Hypothalamus (tissue), 51 donors: ENCODE measurements at regions not wholly inside any gene's neighbourhood (a gene's known extent, or its start where the extent isn't known, plus 50 kb on each side); places are given as distances from the start of the nearest gene placed in this dataset.

ENCODE experiments used
- DNase-seq, 51 donors: peaks; one replicate each; lab custom pipeline; 2025; lab: John Stamatoyannopoulos, UW

GRCh38 chr9:108316066-108316465, 539.7 kb downstream of the ACTL7B start:
- no peak for DNase-seq

DNA sequence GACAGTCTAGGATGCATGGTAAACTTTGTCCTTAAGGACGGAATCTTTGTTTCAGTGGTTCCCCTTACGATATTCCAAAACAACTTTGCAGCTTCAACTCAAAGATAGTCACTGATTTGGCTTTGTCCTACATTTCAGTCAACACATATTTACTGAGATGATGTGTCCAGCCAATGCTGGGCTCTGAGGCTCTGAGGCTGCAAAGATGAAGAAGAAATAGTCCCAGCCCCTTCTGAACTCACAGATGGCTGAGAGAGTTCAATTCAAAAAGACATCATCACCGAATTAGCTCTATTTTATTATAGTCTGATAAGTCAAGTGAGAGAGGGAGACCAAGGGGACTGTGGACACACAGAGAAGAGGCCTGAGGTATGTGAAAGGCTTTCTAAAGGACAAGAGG, 544.0 kb downstream of the ACTL7B start:
- no peak for DNase-seq

DNA sequence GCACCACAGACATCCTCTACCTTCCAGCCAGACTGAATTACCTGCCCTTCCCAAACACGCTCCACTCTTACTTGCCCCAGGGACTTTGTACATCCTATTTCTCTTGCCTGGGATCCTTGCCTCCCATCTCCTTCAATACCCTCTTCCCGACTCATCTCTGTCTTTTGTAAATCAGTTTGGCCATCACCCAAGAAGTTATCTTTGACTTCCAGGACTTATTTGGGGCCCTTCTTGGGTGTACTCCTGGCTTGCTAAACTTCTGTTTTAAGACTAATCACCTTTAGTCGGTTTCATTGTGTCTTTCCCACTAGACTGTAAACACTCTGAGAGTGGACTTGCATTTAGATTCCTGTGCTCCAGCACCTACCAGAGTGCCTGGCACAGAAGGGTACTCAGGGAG, 545.6 kb downstream of the ACTL7B start:
- DNase-seq = no peak

DNA sequence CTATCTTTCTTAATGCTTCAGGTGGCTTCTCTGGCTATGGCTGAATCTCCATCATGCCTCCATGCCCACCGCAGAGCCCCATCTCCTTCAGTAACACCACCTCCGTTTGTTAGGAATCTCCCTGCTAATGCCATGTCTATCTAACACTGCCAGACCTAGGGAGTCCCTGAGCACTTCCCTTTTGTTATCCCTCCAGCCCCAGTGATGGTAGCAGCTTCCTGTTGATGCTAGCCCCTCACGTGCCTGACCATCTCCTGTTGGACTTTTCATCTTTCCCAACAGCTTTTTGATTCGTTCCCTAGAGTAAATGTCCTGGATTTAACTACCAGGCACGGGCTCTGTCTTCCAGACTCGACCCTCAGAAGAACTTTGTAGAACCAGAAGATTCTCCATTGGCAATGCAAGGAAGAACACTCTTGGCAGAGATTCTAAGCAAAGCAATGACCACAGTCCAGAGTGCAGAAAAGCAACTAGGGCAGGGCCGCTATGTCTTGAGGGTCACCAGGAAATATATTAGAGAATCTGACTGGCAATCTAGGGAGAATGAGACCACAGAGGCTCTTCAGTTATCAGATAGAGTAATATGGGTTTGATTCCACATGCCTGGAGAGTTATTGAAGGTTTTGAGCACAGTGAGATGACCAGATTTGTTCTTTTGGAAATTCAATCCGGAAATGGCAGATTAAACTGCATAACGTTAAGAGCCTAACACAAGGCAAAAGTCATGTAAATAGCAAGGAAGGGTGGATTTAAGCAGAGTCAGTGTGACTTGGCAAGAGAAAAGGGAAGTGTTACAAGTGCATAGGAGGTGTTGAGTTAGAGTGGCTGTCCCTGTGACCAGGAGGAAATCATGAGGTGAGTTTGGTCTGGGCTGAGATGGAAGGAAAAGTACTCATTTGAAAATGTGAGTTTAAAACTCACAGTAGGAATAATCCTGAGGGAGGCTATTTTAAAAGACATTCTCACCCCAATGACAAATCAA, 555.2 kb downstream of the ACTL7B start:
- no peak for DNase-seq

DNA sequence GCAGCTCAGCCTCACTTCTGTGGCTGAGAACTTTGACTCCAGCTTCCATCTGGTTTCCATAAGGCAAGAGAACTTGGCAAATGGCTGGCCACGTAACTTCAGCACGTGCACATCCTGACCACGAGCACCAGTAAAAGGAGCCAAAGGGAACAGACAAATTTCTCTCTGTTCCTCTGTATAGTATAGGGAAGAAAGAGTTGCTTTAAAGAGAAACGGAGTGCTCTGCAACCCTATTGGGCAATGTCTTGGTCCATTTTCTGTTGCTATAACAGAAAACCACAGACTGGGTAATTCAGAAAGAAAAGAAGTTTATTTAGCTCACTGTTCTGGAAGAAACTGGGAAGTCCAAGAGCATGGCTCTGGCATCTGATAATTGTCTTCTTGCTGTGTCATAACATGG, 558.7 kb downstream of the ACTL7B start:
- DNase-seq = peak in 2 of 51 donors; percentile 3 to 7

- DNase-seq = no peak
Measured at GRCh38 chr9:108296056-108296455, 559.7 kb downstream of the ACTL7B start.

DNA sequence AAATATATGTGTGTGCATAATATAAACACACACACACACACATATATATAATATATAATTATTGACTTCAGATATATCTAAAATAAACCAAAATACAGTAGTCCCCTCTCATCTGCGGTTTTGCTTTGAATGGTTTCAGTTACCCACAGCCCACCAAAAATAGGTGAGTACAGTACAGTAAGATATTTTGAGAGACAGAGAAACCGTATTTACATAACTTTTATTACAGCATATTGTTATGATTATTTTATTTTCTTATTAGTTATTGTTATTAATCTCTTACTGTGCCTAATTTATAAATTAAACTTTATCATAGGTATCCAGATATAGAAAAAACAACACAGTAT, 564.2 kb downstream of the ACTL7B start:
- DNase-seq = no peak

GRCh38 chr9:108290839-108291585, 564.8 kb downstream of the ACTL7B start:
- DNase-seq = no peak

DNA sequence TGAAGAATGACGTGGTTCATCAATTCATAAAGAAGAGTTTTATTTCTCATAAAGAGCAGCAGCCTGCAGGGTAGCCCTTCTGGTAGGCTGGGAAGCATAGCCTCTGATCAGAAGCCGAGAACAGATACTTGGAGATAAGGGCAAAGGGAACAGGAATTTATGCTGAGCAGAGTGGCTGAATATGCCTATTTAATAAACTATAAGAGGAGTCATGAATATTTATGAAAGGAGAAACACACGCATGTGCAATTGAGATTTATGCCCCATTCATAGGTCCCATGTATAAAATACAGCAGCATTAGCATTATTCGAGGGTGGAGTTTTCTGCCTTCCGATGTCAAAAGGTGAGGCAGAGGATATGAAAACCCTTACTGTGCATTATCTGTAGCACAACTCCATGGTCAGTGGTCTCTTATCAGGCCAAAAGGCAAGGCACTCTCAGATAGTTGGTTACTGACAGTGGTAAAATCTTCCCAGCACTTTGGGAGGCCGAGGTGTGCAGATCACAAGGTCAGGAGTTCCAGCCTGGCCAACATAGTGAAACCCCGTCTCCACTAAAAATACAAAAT, 569.1 kb downstream of the ACTL7B start:
- no peak for DNase-seq

GRCh38 chr9:108283696-108284095, 572.1 kb downstream of the ACTL7B start:
- no peak for DNase-seq

DNA sequence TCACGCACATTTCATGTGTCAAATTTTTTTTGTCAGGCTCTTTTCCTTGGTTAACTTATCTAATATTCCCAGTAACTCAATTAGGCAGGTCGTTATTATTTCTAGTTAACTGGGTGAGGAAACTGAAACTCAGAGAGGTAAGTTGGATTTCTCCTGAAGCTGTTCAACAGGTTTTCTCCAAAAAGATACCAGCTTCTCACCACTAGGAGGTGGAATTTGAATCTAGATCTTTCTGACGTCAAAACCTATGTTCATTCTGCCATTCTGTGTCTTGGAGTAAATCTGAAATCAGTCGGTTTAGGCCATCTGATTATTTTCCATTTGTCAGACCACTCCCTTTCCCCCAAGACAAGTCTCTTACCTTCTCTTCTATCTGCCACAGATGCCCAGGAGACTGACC, 572.9 kb downstream of the ACTL7B start:
- DNase-seq = no peak

- DNase-seq = no peak
Measured at GRCh38 chr9:108281696-108282095, 574.1 kb downstream of the ACTL7B start.

DNA sequence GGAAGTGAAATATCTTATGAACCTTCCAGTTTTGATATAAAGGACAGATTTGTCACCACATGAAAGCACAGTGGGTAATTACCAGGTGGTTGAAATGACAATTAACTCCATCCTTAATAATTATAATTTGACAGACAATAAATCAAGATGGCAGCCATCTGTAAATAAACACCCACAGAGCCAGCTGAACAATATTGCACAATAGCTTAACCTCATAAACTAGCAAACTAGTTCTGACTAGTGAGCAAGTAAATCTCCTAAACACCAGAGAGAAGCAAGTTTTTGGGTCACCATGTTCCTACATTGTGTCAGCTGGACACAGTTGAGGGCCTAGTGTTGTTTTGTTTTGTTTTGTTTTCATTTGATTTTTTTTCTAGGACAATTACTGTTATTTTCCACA, 577.4 kb downstream of the ACTL7B start:
- DNase-seq = no peak

- DNase-seq = no peak
Measured at GRCh38 chr9:108277216-108277615, 578.6 kb downstream of the ACTL7B start.

- DNase-seq = no peak
Measured at GRCh38 chr9:108275906-108276305, 579.9 kb downstream of the ACTL7B start.

DNA sequence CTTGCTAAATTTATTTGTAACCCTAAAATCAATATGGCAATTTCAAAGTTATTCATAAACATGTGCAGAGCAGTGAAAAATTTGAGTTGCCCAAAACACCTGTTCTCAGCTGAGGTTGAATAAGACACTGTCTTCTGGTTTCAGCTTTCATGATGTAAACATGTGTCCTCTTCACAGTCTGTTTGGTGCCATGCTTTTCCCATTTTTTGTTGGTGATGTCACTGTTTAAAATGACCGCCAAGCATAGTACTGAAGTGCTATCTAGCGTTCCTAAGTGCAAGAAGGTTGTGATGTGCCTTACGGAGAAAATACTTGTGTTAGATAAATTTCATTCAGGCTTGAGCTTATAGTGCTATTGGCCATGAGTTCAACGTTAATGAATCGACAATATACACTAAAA, 580.8 kb downstream of the ACTL7B start:
- no peak for DNase-seq

DNA sequence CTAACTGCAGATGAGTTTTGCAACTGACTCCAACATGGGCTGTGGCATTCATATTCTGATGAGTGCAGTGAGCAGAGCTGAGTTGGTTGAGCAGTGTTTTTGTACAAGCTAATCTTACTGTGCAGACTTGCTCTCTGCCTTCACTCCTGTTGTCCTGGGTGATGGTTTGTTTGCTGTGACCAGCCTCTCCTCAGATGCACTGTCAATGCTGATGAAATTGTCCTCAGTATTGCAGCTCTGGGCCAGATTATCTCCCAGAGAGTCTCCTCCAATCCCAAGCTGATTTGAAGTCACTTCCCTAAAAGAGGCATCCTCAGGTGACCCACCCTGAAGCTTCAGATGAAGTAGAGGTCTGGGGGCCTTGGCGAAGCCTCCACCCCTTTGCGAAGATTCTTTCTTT, 581.8 kb downstream of the ACTL7B start:
- no peak for DNase-seq

- DNase-seq = peak in 34 of 51 donors; percentile 2 to 73 (median 26)
Measured at GRCh38 chr9:108272349-108272899, 583.4 kb downstream of the ACTL7B start.

GRCh38 chr9:108271646-108272348, 584.0 kb downstream of the ACTL7B start:
- DNase-seq = peak in 3 of 51 donors; percentile 0 to 32 (median 8)

- DNase-seq = no peak
Measured at GRCh38 chr9:108271236-108271635, 584.5 kb downstream of the ACTL7B start.

GRCh38 chr9:108270561-108270960, 585.2 kb downstream of the ACTL7B start:
- DNase-seq = no peak
